SK-N-SH (cell line): ENCODE measurements at regions not wholly inside any gene's neighbourhood (a gene's known extent, or its start where the extent isn't known, plus 50 kb on each side); places are given as distances from the start of the nearest gene placed in this dataset.

Experiments
- CTCF ChIA-PET: fragments of 300-600, 350-600 bp; formaldehyde crosslinking; extraction: SDS; loops from one replicate; lab custom pipeline; 2021; lab: Yijun Ruan, JAX
- POLR2A ChIA-PET: fragments of 350-600 bp; sonication (Branson Sonifier 250); formaldehyde crosslinking; extraction: SDS; loops from one replicate; lab custom pipeline; 2020; ENCODE audit warnings: antibody characterized with exemption, inconsistent platforms; lab: Yijun Ruan, JAX
- DNase-seq: peaks from one replicate; pipeline ENCODE4 v3.0.0; 2012
- H2AFZ ChIP-seq: fragments of 200-600 bp; sonication (generic); 2 replicates; pipeline ENCODE4 v1.8.1; 2016; ENCODE audit warnings: antibody characterized with exemption, mild to moderate bottlenecking, low read depth
- H3F3A ChIP-seq: fragments of 200-600 bp; sonication (generic); replicated peaks from 2 replicates; pipeline ENCODE3; 2016; ENCODE audit warnings: antibody characterized with exemption, mild to moderate bottlenecking; ENCODE audit not compliant: insufficient read depth
- H3K27ac ChIP-seq, 2 experiments: fragments of 200-500 bp in 1 of 2; fragments of 200-600 bp in 1 of 2; sonication (Bioruptor generic) in 1 of 2; sonication (generic), shearing (Covaris generic) in 1 of 2; 2 replicates each; pipeline versions ENCODE4 v1.5.1 to v1.6.1; 2014 to 2016; ENCODE audit warnings: low read depth in 2 of 2, inconsistent platforms in 1 of 2, low read length in 1 of 2, mild to moderate bottlenecking in 1 of 2, mixed read lengths in 1 of 2
- H3K27me3 ChIP-seq: fragments of 200-600 bp; sonication (generic), shearing (Covaris generic); 2 replicates; pipeline ENCODE4 v1.6.1; 2016; ENCODE audit warnings: mixed run types; ENCODE audit not compliant: insufficient read depth
- H3K36me3 ChIP-seq, 2 experiments: fragments of 200-500 bp in 1 of 2; fragments of 200-600 bp in 1 of 2; sonication (Bioruptor generic) in 1 of 2; sonication (generic) in 1 of 2; replicated peaks in 1 of 2; 2 replicates each; pipeline versions ENCODE3 to v1.5.1; 2014 to 2016; ENCODE audit warnings: low read length in 1 of 2, mild to moderate bottlenecking in 1 of 2; ENCODE audit not compliant: insufficient read depth in 2 of 2, control insufficient read depth in 1 of 2
- H3K4me1 ChIP-seq, 2 experiments: fragments of 200-500 bp in 1 of 2; fragments of 200-600 bp in 1 of 2; sonication (Bioruptor generic) in 1 of 2; sonication (generic), shearing (Covaris generic) in 1 of 2; 2 replicates each; pipeline versions ENCODE4 v1.5.1 to v1.6.1; 2014 to 2016; ENCODE audit warnings: low read depth in 1 of 2, low read length in 1 of 2, mixed run types in 1 of 2; ENCODE audit not compliant: insufficient read depth in 2 of 2, control insufficient read depth in 1 of 2
- H3K4me2 ChIP-seq: fragments of 200-600 bp; sonication (generic), shearing (Covaris generic); 2 replicates; pipeline ENCODE4 v1.6.1; 2017; ENCODE audit warnings: mixed run types
- H3K4me3 ChIP-seq, 2 experiments: fragments of 200-500 bp in 1 of 2; fragments of 200-600 bp in 1 of 2; sonication (Bioruptor generic) in 1 of 2; sonication (generic), shearing (Covaris generic) in 1 of 2; 2 replicates each; pipeline versions ENCODE4 v1.5.1 to v1.8.1; 2014 to 2016; ENCODE audit warnings: low read depth in 2 of 2, inconsistent platforms in 1 of 2, low read length in 1 of 2, mild to moderate bottlenecking in 1 of 2, mixed read lengths in 1 of 2, moderate library complexity in 1 of 2
- H3K79me2 ChIP-seq: fragments of 200-600 bp; sonication (generic); 2 replicates; pipeline ENCODE4 v1.8.1; 2017; ENCODE audit warnings: mild to moderate bottlenecking; ENCODE audit not compliant: insufficient read depth
- H3K9ac ChIP-seq: fragments of 200-600 bp; sonication (generic); 2 replicates; pipeline ENCODE4 v1.6.1; 2017; ENCODE audit warnings: mixed run types
- H3K9me2 ChIP-seq: fragments of 200-600 bp; sonication (generic); 2 replicates; pipeline ENCODE4 v1.6.1; 2017; ENCODE audit warnings: mixed run types
- H3K9me3 ChIP-seq: fragments of 200-600 bp; sonication (generic); 2 replicates; pipeline ENCODE4 v1.6.1; 2017; ENCODE audit warnings: mixed run types, mild to moderate bottlenecking, moderate library complexity
- H4K20me1 ChIP-seq: fragments of 200-600 bp; sonication (generic); 2 replicates; pipeline ENCODE4 v1.6.1; 2017; ENCODE audit warnings: mild to moderate bottlenecking, mixed run types; ENCODE audit not compliant: insufficient read depth
- ELF1 ChIP-seq: IDR thresholded peaks from 2 replicates; pipeline ENCODE4 v1.4.0; 2012
- EP300 ChIP-seq, 2 experiments: IDR thresholded peaks; 2 replicates each; pipeline versions ENCODE4 v1.4.0 to v1.6.1; 2012; ENCODE audit warnings: borderline replicate concordance in 1 of 2, low read depth in 1 of 2, low read length in 1 of 2
- FOXJ3 ChIP-seq: sonication (generic); formaldehyde crosslinking; IDR thresholded peaks from 2 replicates; pipeline ENCODE4 v1.5.1; 2020; ENCODE audit warnings: mild to moderate bottlenecking, missing genetic modification reagents
- GABPA ChIP-seq: IDR thresholded peaks from 2 replicates; pipeline ENCODE4 v1.4.0; 2012; ENCODE audit warnings: low read depth, mild to moderate bottlenecking
- GATA2 ChIP-seq: sonication (generic); formaldehyde crosslinking; IDR thresholded peaks from 2 replicates; pipeline ENCODE4 v1.5.0; 2020; ENCODE audit warnings: mild to moderate bottlenecking, missing genetic modification reagents
- JUND ChIP-seq: IDR thresholded peaks from 2 replicates; pipeline ENCODE4 v1.4.0; 2012
- MEF2A ChIP-seq: IDR thresholded peaks from 2 replicates; pipeline ENCODE4 v1.4.0; 2012; ENCODE audit warnings: low read depth, borderline replicate concordance
- RAD21 ChIP-seq: IDR thresholded peaks from 2 replicates; pipeline ENCODE4 v1.6.1; 2012; ENCODE audit warnings: mild to moderate bottlenecking, low read length
- RXRA ChIP-seq: IDR thresholded peaks from 2 replicates; pipeline ENCODE4 v1.4.0; 2012; ENCODE audit warnings: low read depth, mild to moderate bottlenecking, borderline replicate concordance
- SIN3A ChIP-seq: IDR thresholded peaks from 2 replicates; pipeline ENCODE4 v1.6.1; 2012; ENCODE audit warnings: low read depth, mild to moderate bottlenecking, low read length, moderate library complexity, borderline replicate concordance
- TEAD4 ChIP-seq: IDR thresholded peaks from 2 replicates; pipeline ENCODE4 v1.4.0; 2012; ENCODE audit warnings: mild to moderate bottlenecking, borderline replicate concordance; ENCODE audit not compliant: insufficient read depth
- YY1 ChIP-seq: IDR thresholded peaks from 2 replicates; pipeline ENCODE4 v1.4.0; 2012; ENCODE audit warnings: low read depth, mild to moderate bottlenecking
- WGBS: methylation state at CpG from one replicate; pipeline ENCODE4 v1.1.6; 2017; ENCODE audit warnings: low lambda C conversion rate; 5-methylcytosine and 5-hydroxymethylcytosine counted together
- TF ChIP-seq, protein P1 (sequence below): fragments of 150-350 bp; IDR thresholded peaks from 2 replicates; pipeline ENCODE4 v1.6.1; 2016; ENCODE audit warnings: mild to moderate bottlenecking, low read depth, low read length
- TF ChIP-seq, protein P2 (sequence below): IDR thresholded peaks from 2 replicates; pipeline ENCODE4 v1.6.1; 2012; ENCODE audit warnings: mild to moderate bottlenecking, low read depth, low read length, moderate library complexity
- TF ChIP-seq, protein P3 (sequence below): IDR thresholded peaks from 2 replicates; pipeline ENCODE4 v1.4.0; 2012; ENCODE audit warnings: low read depth, borderline replicate concordance

DNA sequence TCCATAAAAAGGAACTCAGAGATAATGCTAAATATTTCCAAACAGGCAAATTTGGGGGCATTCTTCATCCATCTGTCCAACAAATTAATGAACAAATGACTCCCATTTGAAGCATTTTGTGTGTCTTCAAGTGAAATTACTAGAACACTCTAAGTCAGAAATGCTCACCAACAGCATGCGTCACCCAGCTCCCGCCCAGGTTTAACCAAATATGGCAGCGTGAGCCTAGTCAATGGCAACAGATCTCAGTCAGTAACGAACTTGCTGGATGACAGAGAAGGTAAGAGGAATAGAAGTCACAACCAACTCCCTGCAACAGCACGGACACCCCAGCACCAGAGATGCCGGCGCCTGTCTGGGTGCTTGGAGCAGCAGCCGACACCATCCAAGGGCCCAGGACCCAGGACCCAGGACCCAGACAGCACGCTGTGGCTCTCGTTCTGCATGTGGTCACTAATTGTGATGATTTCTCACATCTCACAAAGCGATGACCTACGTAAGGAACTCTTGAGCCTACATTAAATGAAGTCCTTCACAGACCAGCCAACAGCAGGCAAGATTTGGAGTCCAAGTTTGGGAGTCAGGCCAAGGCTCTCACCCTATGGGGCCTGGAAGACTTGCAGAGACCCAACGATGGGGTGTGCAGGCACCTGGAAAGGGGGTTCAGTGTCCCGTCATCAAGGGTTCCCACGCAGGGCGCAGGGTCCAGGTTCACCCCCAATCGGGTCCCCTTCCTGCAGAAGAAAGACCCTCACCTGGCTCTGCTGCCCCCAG, 556.9 kb downstream of the BRD1 start:
- Histone ChIP-seq H3K4me2 (no peak overlapping the region), H3K27me3 (no peaks in the 10 kb centered on the region; the same call in 1 of the 2 replicates), H2AFZ (no peak overlapping the region), H3F3A (no peaks in the 10 kb centered on the region), H4K20me1 (no peaks in the 10 kb centered on the region), H3K9me3 (no peaks in the 10 kb centered on the region), H3K27ac (no peak overlapping the region), H3K4me1 (no peaks in the 10 kb centered on the region; a peak in 1 of 4 replicates), H3K79me2 (no peaks in the 10 kb centered on the region), H3K36me3 (no peaks in the 10 kb centered on the region), H3K9ac (no peak overlapping the region), H3K4me3 (no peak overlapping the region), H3K9me2 (no peaks in the 10 kb centered on the region)
- TF ChIP-seq ELF1: no peak
- no peak for TF ChIP-seq FOXJ3 (CRISPR knock-in tag)
- TF ChIP-seq, protein P1, sequence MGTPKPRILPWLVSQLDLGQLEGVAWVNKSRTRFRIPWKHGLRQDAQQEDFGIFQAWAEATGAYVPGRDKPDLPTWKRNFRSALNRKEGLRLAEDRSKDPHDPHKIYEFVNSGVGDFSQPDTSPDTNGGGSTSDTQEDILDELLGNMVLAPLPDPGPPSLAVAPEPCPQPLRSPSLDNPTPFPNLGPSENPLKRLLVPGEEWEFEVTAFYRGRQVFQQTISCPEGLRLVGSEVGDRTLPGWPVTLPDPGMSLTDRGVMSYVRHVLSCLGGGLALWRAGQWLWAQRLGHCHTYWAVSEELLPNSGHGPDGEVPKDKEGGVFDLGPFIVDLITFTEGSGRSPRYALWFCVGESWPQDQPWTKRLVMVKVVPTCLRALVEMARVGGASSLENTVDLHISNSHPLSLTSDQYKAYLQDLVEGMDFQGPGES: no peak
- no peak for TF ChIP-seq YY1
- no peak for TF ChIP-seq TEAD4
- no peak for TF ChIP-seq JUND
- TF ChIP-seq RAD21: no peak
- TF ChIP-seq EP300 (IDR thresholded peaks at IDR 0.05; ENCODE audit: borderline replicate concordance in 1 of 2, low read depth in 1 of 2, low read length in 1 of 2): no peak
- TF ChIP-seq, protein P2, sequence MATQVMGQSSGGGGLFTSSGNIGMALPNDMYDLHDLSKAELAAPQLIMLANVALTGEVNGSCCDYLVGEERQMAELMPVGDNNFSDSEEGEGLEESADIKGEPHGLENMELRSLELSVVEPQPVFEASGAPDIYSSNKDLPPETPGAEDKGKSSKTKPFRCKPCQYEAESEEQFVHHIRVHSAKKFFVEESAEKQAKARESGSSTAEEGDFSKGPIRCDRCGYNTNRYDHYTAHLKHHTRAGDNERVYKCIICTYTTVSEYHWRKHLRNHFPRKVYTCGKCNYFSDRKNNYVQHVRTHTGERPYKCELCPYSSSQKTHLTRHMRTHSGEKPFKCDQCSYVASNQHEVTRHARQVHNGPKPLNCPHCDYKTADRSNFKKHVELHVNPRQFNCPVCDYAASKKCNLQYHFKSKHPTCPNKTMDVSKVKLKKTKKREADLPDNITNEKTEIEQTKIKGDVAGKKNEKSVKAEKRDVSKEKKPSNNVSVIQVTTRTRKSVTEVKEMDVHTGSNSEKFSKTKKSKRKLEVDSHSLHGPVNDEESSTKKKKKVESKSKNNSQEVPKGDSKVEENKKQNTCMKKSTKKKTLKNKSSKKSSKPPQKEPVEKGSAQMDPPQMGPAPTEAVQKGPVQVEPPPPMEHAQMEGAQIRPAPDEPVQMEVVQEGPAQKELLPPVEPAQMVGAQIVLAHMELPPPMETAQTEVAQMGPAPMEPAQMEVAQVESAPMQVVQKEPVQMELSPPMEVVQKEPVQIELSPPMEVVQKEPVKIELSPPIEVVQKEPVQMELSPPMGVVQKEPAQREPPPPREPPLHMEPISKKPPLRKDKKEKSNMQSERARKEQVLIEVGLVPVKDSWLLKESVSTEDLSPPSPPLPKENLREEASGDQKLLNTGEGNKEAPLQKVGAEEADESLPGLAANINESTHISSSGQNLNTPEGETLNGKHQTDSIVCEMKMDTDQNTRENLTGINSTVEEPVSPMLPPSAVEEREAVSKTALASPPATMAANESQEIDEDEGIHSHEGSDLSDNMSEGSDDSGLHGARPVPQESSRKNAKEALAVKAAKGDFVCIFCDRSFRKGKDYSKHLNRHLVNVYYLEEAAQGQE: no peak
- TF ChIP-seq RXRA: no peak
- TF ChIP-seq, protein P3, sequence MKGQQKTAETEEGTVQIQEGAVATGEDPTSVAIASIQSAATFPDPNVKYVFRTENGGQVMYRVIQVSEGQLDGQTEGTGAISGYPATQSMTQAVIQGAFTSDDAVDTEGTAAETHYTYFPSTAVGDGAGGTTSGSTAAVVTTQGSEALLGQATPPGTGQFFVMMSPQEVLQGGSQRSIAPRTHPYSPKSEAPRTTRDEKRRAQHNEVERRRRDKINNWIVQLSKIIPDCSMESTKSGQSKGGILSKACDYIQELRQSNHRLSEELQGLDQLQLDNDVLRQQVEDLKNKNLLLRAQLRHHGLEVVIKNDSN: no peak
- no peak for TF ChIP-seq GATA2 (CRISPR knock-in tag)
- no peak for TF ChIP-seq SIN3A
- TF ChIP-seq MEF2A: no peak
- no peak for TF ChIP-seq GABPA
- CTCF ChIA-PET: no interaction called here
- WGBS: 52% methylated on average over 12 of the region's 17 CpGs
- no peak for DNase-seq
- POLR2A ChIA-PET: no interaction called here
